AG08395 (cell line): ENCODE measurements at regions not wholly inside any gene's neighbourhood (a gene's known extent, or its start where the extent isn't known, plus 50 kb on each side); places are given as distances from the start of the nearest gene placed in this dataset.

ENCODE experiments used
- DNase-seq: peaks from one replicate; pipeline ENCODE4 v3.0.0; 2012; ENCODE audit warnings: mixed read lengths, low spot score

GRCh38 chr2:212610872-212611425, 72.3 kb upstream of the ERBB4 start:
- DNase-seq: no peak

- no peak for DNase-seq
Measured at GRCh38 chr2:212609479-212609878, 70.9 kb upstream of the ERBB4 start.

- no peak for DNase-seq
Measured at GRCh38 chr2:212607080-212607479, 68.5 kb upstream of the ERBB4 start.

- DNase-seq: no peak
Measured at GRCh38 chr2:212606232-212606631, 67.6 kb upstream of the ERBB4 start.

GRCh38 chr2:212596688-212597087, 58.1 kb upstream of the ERBB4 start:
- DNase-seq: no peak

- no peak for DNase-seq
Measured at GRCh38 chr2:212596276-212596675, 57.7 kb upstream of the ERBB4 start.

GRCh38 chr2:212595036-212595654, 56.5 kb upstream of the ERBB4 start:
- peak; percentile 7 for DNase-seq

- DNase-seq: no peak
Measured at GRCh38 chr2:212592695-212593094, 54.1 kb upstream of the ERBB4 start.
